OCI-LY1 (cell line): ENCODE measurements at regions not wholly inside any gene's neighbourhood (a gene's known extent, or its start where the extent isn't known, plus 50 kb on each side); places are given as distances from the start of the nearest gene placed in this dataset.
"Not testable (repeated sequence)": the region's sequence is repeated elsewhere in the genome, so short reads cannot be mapped to it uniquely, and the experiment has no call there.

Source experiments
- H2AFZ ChIP-seq: fragments of 200-600 bp; sonication (generic), shearing (Covaris generic); 2 replicates; pipeline ENCODE4 v1.6.0; 2014; ENCODE audit warnings: antibody characterized with exemption, mild to moderate bottlenecking, low read length
- H3F3A ChIP-seq: fragments of 200-600 bp; sonication (generic), shearing (Covaris generic); 2 replicates; pipeline ENCODE4 v1.6.0; 2014; ENCODE audit warnings: mild to moderate bottlenecking, antibody characterized with exemption, low read length, moderate library complexity; ENCODE audit not compliant: insufficient read depth
- H3K27ac ChIP-seq: fragments of 200-600 bp; sonication (generic); 2 replicates; pipeline ENCODE4 v1.5.1; 2014; ENCODE audit warnings: low read length, mixed run types, mild to moderate bottlenecking, low read depth; ENCODE audit not compliant: poor library complexity, severe bottlenecking
- H3K27me3 ChIP-seq: fragments of 200-600 bp; sonication (generic); 2 replicates; pipeline ENCODE4 v1.6.0; 2014; ENCODE audit warnings: antibody characterized with exemption, mild to moderate bottlenecking, low read length, moderate library complexity; ENCODE audit not compliant: insufficient read depth
- H3K36me3 ChIP-seq: fragments of 200-600 bp; sonication (generic); 2 replicates; pipeline ENCODE4 v1.6.1; 2014; ENCODE audit warnings: mild to moderate bottlenecking, antibody characterized with exemption, low read length, moderate library complexity, mixed read lengths; ENCODE audit not compliant: insufficient read depth
- H3K4me1 ChIP-seq: fragments of 200-600 bp; sonication (generic); 2 replicates; pipeline ENCODE4 v1.5.1; 2014; ENCODE audit warnings: mild to moderate bottlenecking, low read length, moderate library complexity; ENCODE audit not compliant: insufficient read depth, severe bottlenecking
- H3K4me2 ChIP-seq: fragments of 200-600 bp; sonication (generic), shearing (Covaris generic); 2 replicates; pipeline ENCODE4 v1.6.1; 2014; ENCODE audit warnings: low read length
- H3K4me3 ChIP-seq: fragments of 200-600 bp; sonication (generic); 2 replicates; pipeline ENCODE4 v1.5.1; 2014; ENCODE audit warnings: low read length, low read depth, mild to moderate bottlenecking, mixed read lengths; ENCODE audit not compliant: poor library complexity, severe bottlenecking
- H3K79me2 ChIP-seq: fragments of 200-600 bp; shearing (Covaris generic); 2 replicates; pipeline ENCODE4 v1.6.1; 2016; ENCODE audit warnings: mixed run types, low read length, mixed read lengths; ENCODE audit not compliant: insufficient read depth
- H3K9ac ChIP-seq: fragments of 200-600 bp; sonication (generic), shearing (Covaris generic); 2 replicates; pipeline ENCODE4 v1.6.1; 2014; ENCODE audit warnings: mild to moderate bottlenecking, low read length, mixed read lengths
- H3K9me2 ChIP-seq: fragments of 200-600 bp; sonication (generic), shearing (Covaris generic); 2 replicates; pipeline ENCODE4 v1.6.1; 2014; ENCODE audit warnings: low read depth, mild to moderate bottlenecking, low read length, mixed read lengths
- H3K9me3 ChIP-seq: fragments of 200-600 bp; shearing (Covaris generic); 2 replicates; pipeline ENCODE4 v1.6.1; 2014; ENCODE audit warnings: low read length, mixed read lengths
- H4K20me1 ChIP-seq: fragments of 200-600 bp; sonication (generic), shearing (Covaris generic); 2 replicates; pipeline ENCODE4 v1.6.0; 2016; ENCODE audit warnings: mild to moderate bottlenecking, low read length; ENCODE audit not compliant: insufficient read depth
- CTCF ChIP-seq: fragments of 200-600 bp; sonication (generic), shearing (Covaris generic); IDR thresholded peaks from 2 replicates; pipeline ENCODE4 v1.5.1; 2017; ENCODE audit warnings: mild to moderate bottlenecking, antibody characterized with exemption, low read length, moderate library complexity, mixed read lengths
- EZH2 ChIP-seq: fragments of 200-600 bp; sonication (generic), shearing (Covaris generic); IDR thresholded peaks from 2 replicates; pipeline ENCODE4 v1.8.0; 2017; ENCODE audit warnings: borderline replicate concordance, mixed run types, mild to moderate bottlenecking, antibody characterized with exemption, low read length, moderate library complexity, mixed read lengths

GRCh38 chr15:96645796-96646195, 315.3 kb downstream of the NR2F2 start:
- Histone ChIP-seq H3K9me2 (no peaks in the 10 kb centered on the region), H3K4me2 (no peak overlapping the region), H3K9ac (no peak overlapping the region), H3K27me3 (no peaks in the 10 kb centered on the region), H3K27ac (no peak overlapping the region), H3F3A (no peaks in the 10 kb centered on the region), H3K4me1 (no peaks in the 10 kb centered on the region), H2AFZ (no peak overlapping the region), H3K79me2 (no peaks in the 10 kb centered on the region), H3K36me3 (no peaks in the 10 kb centered on the region), H3K9me3 (no peaks in the 10 kb centered on the region), H3K4me3 (no peak overlapping the region), H4K20me1 (no peaks in the 10 kb centered on the region)
- no peak for TF ChIP-seq EZH2
- TF ChIP-seq CTCF, result no peak

GRCh38 chr15:96648866-96649265, 318.4 kb downstream of the NR2F2 start:
- Histone ChIP-seq H3K4me2 (no peak overlapping the region), H3K4me3 (no peak overlapping the region), H3K9ac (no peak overlapping the region), H3K9me2 (no peaks in the 10 kb centered on the region), H4K20me1 (no peaks in the 10 kb centered on the region), H3F3A (no peaks in the 10 kb centered on the region), H3K9me3 (no peaks in the 10 kb centered on the region), H2AFZ (no peak overlapping the region), H3K27ac (no peak overlapping the region), H3K4me1 (no peaks in the 10 kb centered on the region), H3K27me3 (no peaks in the 10 kb centered on the region), H3K36me3 (no peaks in the 10 kb centered on the region), H3K79me2 (no peaks in the 10 kb centered on the region)
- TF ChIP-seq CTCF, result no peak
- no peak for TF ChIP-seq EZH2

GRCh38 chr15:96657096-96657495, 326.6 kb downstream of the NR2F2 start:
- Histone ChIP-seq H4K20me1 (no peaks in the 10 kb centered on the region), H3F3A (no peaks in the 10 kb centered on the region), H3K9ac (no peak overlapping the region), H3K27ac (no peak overlapping the region), H3K4me3 (no peak overlapping the region), H3K27me3 (no peaks in the 10 kb centered on the region), H3K79me2 (no peaks in the 10 kb centered on the region), H3K4me2 (no peak overlapping the region), H2AFZ (no peak overlapping the region), H3K4me1 (no peaks in the 10 kb centered on the region), H3K36me3 (no peaks in the 10 kb centered on the region), H3K9me2 (no peaks in the 10 kb centered on the region), H3K9me3 (no peaks in the 10 kb centered on the region)
- TF ChIP-seq EZH2 (no peak), CTCF (no peak)

GRCh38 chr15:96666979-96667378, 336.5 kb downstream of the NR2F2 start:
- not testable (repeated sequence) for H3K27ac ChIP-seq, H3F3A ChIP-seq, H3K9me3 ChIP-seq, H3K27me3 ChIP-seq, H4K20me1 ChIP-seq, H2AFZ ChIP-seq, H3K36me3 ChIP-seq, H3K4me2 ChIP-seq, H3K4me1 ChIP-seq, H3K9me2 ChIP-seq, H3K79me2 ChIP-seq, H3K4me3 ChIP-seq, H3K9ac ChIP-seq
